ENCODE measurements at regions not wholly inside any gene's neighbourhood (a gene's known extent, or its start where the extent isn't known, plus 50 kb on each side); places are given as distances from the start of the nearest gene placed in this dataset.
A peak's percentile ranks its signal among the peaks of the same experiment; 100 is the strongest.

DNA sequence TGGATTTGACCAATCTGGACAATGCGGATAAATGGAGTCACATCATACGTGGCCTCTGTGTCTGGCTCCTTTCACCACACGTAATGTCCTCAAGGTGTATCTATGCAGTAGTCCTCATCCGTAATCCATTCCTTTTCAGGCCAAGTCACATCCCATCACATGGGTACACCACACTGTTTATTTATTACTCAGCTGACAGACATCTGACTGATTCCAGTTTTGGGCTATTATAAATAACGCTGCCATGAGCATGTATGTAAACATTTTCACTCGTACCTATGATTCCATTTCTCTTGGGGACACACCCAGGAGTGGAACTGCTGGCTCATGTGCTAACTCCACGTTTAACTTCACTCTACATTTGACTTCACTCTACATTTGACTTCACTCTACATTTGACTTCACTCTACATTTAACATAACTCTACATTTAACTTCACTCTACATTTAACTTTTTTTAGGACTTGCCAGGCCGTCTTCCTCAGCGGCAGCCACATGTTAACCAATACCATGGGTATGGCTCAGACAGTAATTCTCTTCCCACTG lies 52.1 kb downstream of the SHANK2 start:
- Histone ChIP-seq H2BK15ac (ENCODE audit: low read length) (no peak overlapping the region), H3K79me2 (ENCODE audit: control insufficient read depth in 1 of 2, insufficient read depth in 2 of 2, low read length in 2 of 2) (peaks cover 0 to 63% of the 10 kb centered on the region in 2 experiments; a peak in 2 of 4 replicates), H3K79me1 (ENCODE audit: low read depth, low read length) (peaks cover 21% of the 10 kb centered on the region), H3K36me3 (ENCODE audit: control insufficient read depth in 2 of 4, insufficient read depth in 4 of 4, low read length in 3 of 4) (peaks cover 0 to 2% (median 0%) of the 10 kb centered on the region in 4 experiments; a peak in 2 of 8 replicates), H3K56ac (replicated peaks; ENCODE audit: insufficient read length, low read depth, low read length) (no peak overlapping the region), H3K23ac (ENCODE audit: insufficient read length) (no peak overlapping the region), H4K8ac (ENCODE audit: extremely low read depth, insufficient read depth, low read length) (no peak overlapping the region), H2AK5ac (ENCODE audit: low read depth, low read length) (no peak overlapping the region), H3K27me3 (replicated peaks in 1 of 4; ENCODE audit: control insufficient read depth in 3 of 4, extremely low read depth in 1 of 4, insufficient read depth in 3 of 4, low read length in 3 of 4) (no peaks in the 10 kb centered on the region), H3K4me3 (ENCODE audit: extremely low read depth in 1 of 4, insufficient read depth in 2 of 4, low read depth in 3 of 4, low read length in 4 of 4) (no peak overlapping the region), H3K4ac (replicated peaks; ENCODE audit: insufficient read length, low read depth, low read length) (no peak overlapping the region), H3K27ac (ENCODE audit: low read depth, low read length) (no peak overlapping the region), H3K4me2 (ENCODE audit: insufficient read depth in 1 of 2, low read depth in 2 of 2, low read length in 2 of 2) (no peak overlapping the region), H2AFZ (ENCODE audit: low read length) (no peak overlapping the region), H3K23me2 (ENCODE audit: low read depth, low read length) (no peaks in the 10 kb centered on the region), H3K18ac (ENCODE audit: extremely low read depth, low read length) (no peak overlapping the region), H2BK20ac (ENCODE audit: low read length) (no peak overlapping the region), H4K20me1 (replicated peaks in 1 of 2; ENCODE audit: control insufficient read depth in 1 of 2, insufficient read depth in 2 of 2, low read length in 2 of 2) (peaks cover 15 to 23% of the 10 kb centered on the region in 2 experiments), H4K5ac (ENCODE audit: insufficient read length, low read depth, low read length) (no peak overlapping the region), H3K9ac (replicated peaks in 1 of 4; ENCODE audit: extremely low read depth in 1 of 4, low read depth in 3 of 4, low read length in 3 of 4) (no peak overlapping the region), H2BK5ac (ENCODE audit: low read depth, low read length) (no peak overlapping the region), H4K91ac (replicated peaks; ENCODE audit: insufficient read length, low read length) (no peak overlapping the region), H3K4me1 (replicated peaks in 1 of 4; ENCODE audit: control insufficient read depth in 3 of 4, insufficient read depth in 4 of 4, low read length in 3 of 4) (peaks cover 0 to 3% (median 1%) of the 10 kb centered on the region in 4 experiments; a peak in 5 of 7 replicates), H3K9me3 (ENCODE audit: insufficient read depth in 2 of 2, low read depth in 1 of 2, low read length in 1 of 2) (no peaks in the 10 kb centered on the region), H2BK12ac (ENCODE audit: low read depth, low read length) (no peak overlapping the region), H3K14ac (ENCODE audit: insufficient read length) (no peak overlapping the region), H2BK120ac (replicated peaks; ENCODE audit: low read depth, low read length) (no peak overlapping the region)
- DNase-seq (ENCODE audit: low read depth in 1 of 2, low spot score in 2 of 2): no peak
- 89% methylated on average over 9 of the region's 9 CpGs; no CpG with 5 or more reads in 1 of the 2 experiments for WGBS, 2 experiments (ENCODE audit: extremely low coverage in 1 of 2, insufficient coverage in 1 of 2, insufficient read length in 1 of 2, insufficient replicate concordance in 2 of 2, low coverage in 1 of 2, low lambda C conversion rate in 2 of 2, missing lambda C conversion rate in 1 of 2)
- peak; percentile 45 for FAIRE-seq
- ChIA-PET POLR2A (ENCODE audit: partially characterized antibody) (no interaction called here), CTCF (ENCODE audit: partially characterized antibody) (interaction anchor here (1.1 to 1.7 kb wide), 4 partner anchors 52 to 142 kb away, joined by 3 to 6 read pairs (median 4); partner anchors contain the start of gene SHANK2)
- no peak for TF ChIP-seq CREB1 (IDR thresholded peaks at IDR 0.05)
- no peak for TF ChIP-seq BCL11A (IDR thresholded peaks at IDR 0.05; ENCODE audit: low read depth in 2 of 2, low read length in 2 of 2)
- no peak for TF ChIP-seq RFX5 (IDR thresholded peaks at IDR 0.05; ENCODE audit: borderline replicate concordance, low read depth, low read length)
- TF ChIP-seq CBX8 (IDR thresholded peaks at IDR 0.05; ENCODE audit: borderline replicate concordance, low read depth, low read length): no peak
- TF ChIP-seq CBX5 (IDR thresholded peaks at IDR 0.05; ENCODE audit: low read depth, low read length): no peak
- TF ChIP-seq CEBPB (IDR thresholded peaks at IDR 0.05; ENCODE audit: low read depth, low read length): no peak
- no peak for TF ChIP-seq TCF12 (IDR thresholded peaks at IDR 0.05; ENCODE audit: low read depth, low read length)
- no peak for TF ChIP-seq HDAC2 (IDR thresholded peaks at IDR 0.05; ENCODE audit: borderline replicate concordance in 1 of 2, low read depth in 2 of 2, low read length in 2 of 2)
- TF ChIP-seq SRF (IDR thresholded peaks at IDR 0.05; ENCODE audit: low read depth, low read length): no peak
- TF ChIP-seq CTBP2 (IDR thresholded peaks at IDR 0.05; ENCODE audit: borderline replicate concordance, insufficient read depth, insufficient read length, low read length): no peak
- no peak for TF ChIP-seq POU5F1 (IDR thresholded peaks at IDR 0.05; ENCODE audit: low read depth, low read length)
- no peak for TF ChIP-seq RXRA (IDR thresholded peaks at IDR 0.05; ENCODE audit: insufficient read depth, low read depth, low read length)
- TF ChIP-seq, protein P1, sequence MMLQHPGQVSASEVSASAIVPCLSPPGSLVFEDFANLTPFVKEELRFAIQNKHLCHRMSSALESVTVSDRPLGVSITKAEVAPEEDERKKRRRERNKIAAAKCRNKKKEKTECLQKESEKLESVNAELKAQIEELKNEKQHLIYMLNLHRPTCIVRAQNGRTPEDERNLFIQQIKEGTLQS (IDR thresholded peaks at IDR 0.05; ENCODE audit: insufficient read depth, low read depth, low read length): no peak
- no peak for TF ChIP-seq TEAD4 (IDR thresholded peaks at IDR 0.05; ENCODE audit: low read depth, low read length)

All from H1 (cell line).